SU-DHL-6 (cell line): ENCODE measurements at regions not wholly inside any gene's neighbourhood (a gene's known extent, or its start where the extent isn't known, plus 50 kb on each side); places are given as distances from the start of the nearest gene placed in this dataset.
"Not testable (repeated sequence)": the region's sequence is repeated elsewhere in the genome, so short reads cannot be mapped to it uniquely, and the experiment has no call there.

ENCODE experiments used
- H2AFZ ChIP-seq: fragments of 200-600 bp; sonication (generic); 2 replicates; pipeline ENCODE4 v1.6.1; 2014; ENCODE audit warnings: low read depth, mild to moderate bottlenecking, moderate library complexity, mixed read lengths, antibody characterized with exemption, low read length; ENCODE audit not compliant: severe bottlenecking
- H3F3A ChIP-seq: fragments of 200-600 bp; shearing (Covaris generic); 2 replicates; pipeline ENCODE4 v1.6.0; 2016; ENCODE audit warnings: antibody characterized with exemption, mild to moderate bottlenecking; ENCODE audit not compliant: insufficient read depth
- H3K27ac ChIP-seq: fragments of 200-600 bp; sonication (generic); 2 replicates; pipeline ENCODE4 v1.5.1; 2016; ENCODE audit warnings: low read depth, mild to moderate bottlenecking, low read length, moderate library complexity, mixed read lengths
- H3K27me3 ChIP-seq: fragments of 200-600 bp; sonication (generic), shearing (Covaris generic); 2 replicates; pipeline ENCODE4 v1.6.0; 2014; ENCODE audit warnings: mild to moderate bottlenecking, low read length
- H3K36me3 ChIP-seq: fragments of 200-600 bp; sonication (generic); 2 replicates; pipeline ENCODE4 v1.6.1; 2014; ENCODE audit warnings: mild to moderate bottlenecking, low read length, mixed read lengths
- H3K4me2 ChIP-seq: fragments of 300-600, 200-600 bp; shearing (Covaris generic), sonication (generic); 2 replicates; pipeline ENCODE4 v1.6.0; 2014; ENCODE audit warnings: low read length, low read depth, mild to moderate bottlenecking; ENCODE audit not compliant: poor library complexity, severe bottlenecking
- H3K4me3 ChIP-seq: fragments of 200-600 bp; sonication (generic); 2 replicates; pipeline ENCODE4 v1.5.1; 2014; ENCODE audit warnings: antibody characterized with exemption, low read length, mild to moderate bottlenecking, mixed read lengths; ENCODE audit not compliant: insufficient read depth, poor library complexity, severe bottlenecking
- H3K79me2 ChIP-seq: fragments of 200-600 bp; sonication (generic); 2 replicates; pipeline ENCODE4 v1.6.1; 2014; ENCODE audit warnings: mild to moderate bottlenecking, low read length, moderate library complexity; ENCODE audit not compliant: insufficient read depth
- H3K9ac ChIP-seq: fragments of 200-600 bp; sonication (generic); 2 replicates; pipeline ENCODE4 v1.7.0; 2014; ENCODE audit warnings: mild to moderate bottlenecking, low read length
- H3K9me2 ChIP-seq: fragments of 200-600 bp; sonication (generic); replicated peaks from 2 replicates; pipeline ENCODE4 v1.6.1; 2014; ENCODE audit warnings: low read length; ENCODE audit not compliant: insufficient read depth
- H3K9me3 ChIP-seq: fragments of 200-600 bp; sonication (generic); 2 replicates; pipeline ENCODE4 v1.6.1; 2014; ENCODE audit warnings: low read length, mixed read lengths; ENCODE audit not compliant: insufficient read depth
- H4K20me1 ChIP-seq: fragments of 200-600 bp; sonication (generic); 2 replicates; pipeline ENCODE4 v1.6.1; 2014; ENCODE audit warnings: low read depth, mild to moderate bottlenecking, antibody characterized with exemption, low read length, moderate library complexity, mixed read lengths
- CTCF ChIP-seq: fragments of 200-600 bp; sonication (generic); IDR thresholded peaks from one replicate; pipeline ENCODE4 v1.5.1; 2017; ENCODE audit warnings: antibody characterized with exemption, mild to moderate bottlenecking, low read length, moderate library complexity; ENCODE audit not compliant: insufficient read depth, poor library complexity, severe bottlenecking
- EZH2phosphoT487 ChIP-seq: fragments of 200-600 bp; sonication (generic), shearing (Covaris generic); conservative IDR thresholded peaks from 2 replicates; pipeline ENCODE4 v1.6.1; 2018; ENCODE audit warnings: mild to moderate bottlenecking, antibody characterized with exemption, low read length, moderate library complexity, mixed read lengths

- no peak for TF ChIP-seq CTCF
- TF ChIP-seq EZH2phosphoT487: no peak
- Histone ChIP-seq H2AFZ (no peak overlapping the region), H3K27ac (no peak overlapping the region), H3K9ac (no peak overlapping the region), H3K79me2 (no peaks in the 10 kb centered on the region), H3K9me3 (no peaks in the 10 kb centered on the region), H3K27me3 (no peaks in the 10 kb centered on the region), H3K36me3 (no peaks in the 10 kb centered on the region), H3K4me3 (no peak overlapping the region), H4K20me1 (no peaks in the 10 kb centered on the region), H3F3A (no peaks in the 10 kb centered on the region), H3K9me2 (no peaks in the 10 kb centered on the region), H3K4me2 (no peak overlapping the region)
These were observed 590.6 kb downstream of the MATN1 start for GRCh38 chr1:30132602-30133286.

GRCh38 chr1:30130566-30130965 lies 592.8 kb downstream of the MATN1 start:
- H2AFZ ChIP-seq, H3K27me3 ChIP-seq, H3K9ac ChIP-seq, H3K36me3 ChIP-seq, H3K9me2 ChIP-seq, H3K4me3 ChIP-seq, H3K79me2 ChIP-seq, H3F3A ChIP-seq, H3K4me2 ChIP-seq, H3K9me3 ChIP-seq, H4K20me1 ChIP-seq, H3K27ac ChIP-seq: not testable (repeated sequence)

GRCh38 chr1:30130099-30130498 lies 593.3 kb downstream of the MATN1 start:
- Histone ChIP-seq H4K20me1 (no peaks in the 10 kb centered on the region), H3K79me2 (no peaks in the 10 kb centered on the region), H3K9me3 (no peaks in the 10 kb centered on the region), H3K9ac (no peak overlapping the region), H3K9me2 (no peaks in the 10 kb centered on the region), H3K4me2 (no peak overlapping the region), H3K27me3 (no peaks in the 10 kb centered on the region), H3K4me3 (no peak overlapping the region), H3K27ac (no peak overlapping the region), H3F3A (no peaks in the 10 kb centered on the region), H3K36me3 (no peaks in the 10 kb centered on the region), H2AFZ (no peak overlapping the region)
- TF ChIP-seq CTCF: no peak
- TF ChIP-seq EZH2phosphoT487: no peak

GRCh38 chr1:30129421-30130055 lies 593.8 kb downstream of the MATN1 start:
- H2AFZ ChIP-seq: no peak overlapping the region
- H3K4me2 ChIP-seq: no peak overlapping the region
- no peak overlapping the region for H3K9ac ChIP-seq
- H4K20me1 ChIP-seq: no peaks in the 10 kb centered on the region
- TF ChIP-seq CTCF: no peak
- H3K9me2 ChIP-seq: no peaks in the 10 kb centered on the region
- H3K36me3 ChIP-seq: no peaks in the 10 kb centered on the region
- H3K27me3 ChIP-seq: no peaks in the 10 kb centered on the region
- H3K27ac ChIP-seq: no peak overlapping the region
- no peaks in the 10 kb centered on the region for H3K79me2 ChIP-seq
- no peaks in the 10 kb centered on the region for H3F3A ChIP-seq
- no peaks in the 10 kb centered on the region for H3K9me3 ChIP-seq
- H3K4me3 ChIP-seq: no peak overlapping the region
